Ishikawa (cell line): ENCODE measurements at regions not wholly inside any gene's neighbourhood (a gene's known extent, or its start where the extent isn't known, plus 50 kb on each side); places are given as distances from the start of the nearest gene placed in this dataset.

Source experiments
- CEBPB ChIP-seq: IDR thresholded peaks from 2 replicates; pipeline ENCODE4 v1.6.1; 2012
- CREB1 ChIP-seq: IDR thresholded peaks from 2 replicates; pipeline ENCODE4 v1.6.1; 2012; ENCODE audit warnings: low read depth
- EGR1 ChIP-seq: IDR thresholded peaks from 2 replicates; pipeline ENCODE4 v1.6.1; 2012
- EP300 ChIP-seq: IDR thresholded peaks from 2 replicates; pipeline ENCODE4 v1.6.1; 2012; ENCODE audit warnings: borderline replicate concordance
- FOXM1 ChIP-seq: IDR thresholded peaks from 2 replicates; pipeline ENCODE4 v1.6.1; 2012; ENCODE audit warnings: low read depth, borderline replicate concordance
- NFIC ChIP-seq: IDR thresholded peaks from 2 replicates; pipeline ENCODE4 v1.6.1; 2012
- RAD21 ChIP-seq: IDR thresholded peaks from 2 replicates; pipeline ENCODE4 v1.6.1; 2012; ENCODE audit warnings: low read depth
- YY1 ChIP-seq: IDR thresholded peaks from 2 replicates; pipeline ENCODE4 v1.6.1; 2012; ENCODE audit warnings: low read depth
- ZBTB7A ChIP-seq: IDR thresholded peaks from 2 replicates; pipeline ENCODE4 v1.6.1; 2012; ENCODE audit warnings: low read depth
- TF ChIP-seq, protein P1 (sequence below): IDR thresholded peaks from 2 replicates; pipeline ENCODE4 v1.6.1; 2012; ENCODE audit warnings: low read depth, mild to moderate bottlenecking
- TF ChIP-seq, protein P2 (sequence below): IDR thresholded peaks from 2 replicates; pipeline ENCODE4 v1.6.1; 2012

DNA sequence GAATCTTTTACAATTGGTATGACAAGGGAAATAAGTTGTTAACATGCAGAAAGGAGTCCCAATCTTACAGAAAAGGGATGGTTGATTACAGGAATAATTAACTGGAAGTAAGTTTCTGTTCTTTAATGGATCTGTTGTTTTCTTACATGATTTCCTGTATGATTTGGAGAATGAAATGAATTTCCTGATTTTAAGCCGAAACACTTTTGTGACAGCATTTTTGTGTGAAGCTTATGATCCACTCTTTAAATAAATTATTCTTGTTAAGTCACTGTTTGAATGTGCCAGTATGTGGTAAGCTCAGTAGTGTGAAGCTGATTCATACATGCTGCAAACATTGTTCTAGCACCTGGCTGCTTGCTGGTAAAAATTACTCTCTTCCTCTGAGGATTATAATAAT, 516.2 kb downstream of the DCDC2C start:
- TF ChIP-seq YY1 (no peak), EGR1 (no peak), EP300 (no peak), CEBPB (no peak), ZBTB7A (no peak), FOXM1 (no peak), RAD21 (no peak), NFIC (no peak), CREB1 (no peak)
- TF ChIP-seq, protein P1, sequence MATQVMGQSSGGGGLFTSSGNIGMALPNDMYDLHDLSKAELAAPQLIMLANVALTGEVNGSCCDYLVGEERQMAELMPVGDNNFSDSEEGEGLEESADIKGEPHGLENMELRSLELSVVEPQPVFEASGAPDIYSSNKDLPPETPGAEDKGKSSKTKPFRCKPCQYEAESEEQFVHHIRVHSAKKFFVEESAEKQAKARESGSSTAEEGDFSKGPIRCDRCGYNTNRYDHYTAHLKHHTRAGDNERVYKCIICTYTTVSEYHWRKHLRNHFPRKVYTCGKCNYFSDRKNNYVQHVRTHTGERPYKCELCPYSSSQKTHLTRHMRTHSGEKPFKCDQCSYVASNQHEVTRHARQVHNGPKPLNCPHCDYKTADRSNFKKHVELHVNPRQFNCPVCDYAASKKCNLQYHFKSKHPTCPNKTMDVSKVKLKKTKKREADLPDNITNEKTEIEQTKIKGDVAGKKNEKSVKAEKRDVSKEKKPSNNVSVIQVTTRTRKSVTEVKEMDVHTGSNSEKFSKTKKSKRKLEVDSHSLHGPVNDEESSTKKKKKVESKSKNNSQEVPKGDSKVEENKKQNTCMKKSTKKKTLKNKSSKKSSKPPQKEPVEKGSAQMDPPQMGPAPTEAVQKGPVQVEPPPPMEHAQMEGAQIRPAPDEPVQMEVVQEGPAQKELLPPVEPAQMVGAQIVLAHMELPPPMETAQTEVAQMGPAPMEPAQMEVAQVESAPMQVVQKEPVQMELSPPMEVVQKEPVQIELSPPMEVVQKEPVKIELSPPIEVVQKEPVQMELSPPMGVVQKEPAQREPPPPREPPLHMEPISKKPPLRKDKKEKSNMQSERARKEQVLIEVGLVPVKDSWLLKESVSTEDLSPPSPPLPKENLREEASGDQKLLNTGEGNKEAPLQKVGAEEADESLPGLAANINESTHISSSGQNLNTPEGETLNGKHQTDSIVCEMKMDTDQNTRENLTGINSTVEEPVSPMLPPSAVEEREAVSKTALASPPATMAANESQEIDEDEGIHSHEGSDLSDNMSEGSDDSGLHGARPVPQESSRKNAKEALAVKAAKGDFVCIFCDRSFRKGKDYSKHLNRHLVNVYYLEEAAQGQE, result no peak
- TF ChIP-seq, protein P2, sequence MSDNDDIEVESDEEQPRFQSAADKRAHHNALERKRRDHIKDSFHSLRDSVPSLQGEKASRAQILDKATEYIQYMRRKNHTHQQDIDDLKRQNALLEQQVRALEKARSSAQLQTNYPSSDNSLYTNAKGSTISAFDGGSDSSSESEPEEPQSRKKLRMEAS, result no peak
